COLO668 (cell line): ENCODE measurements at regions not wholly inside any gene's neighbourhood (a gene's known extent, or its start where the extent isn't known, plus 50 kb on each side); places are given as distances from the start of the nearest gene placed in this dataset.
"Not testable (repeated sequence)": the region's sequence is repeated elsewhere in the genome, so short reads cannot be mapped to it uniquely, and the experiment has no call there.

Experiments used
- DNase-seq: peaks from one replicate; lab custom pipeline; 2025; ENCODE audit not compliant: unreplicated experiment; lab: John Stamatoyannopoulos, UW

GRCh38 chr14:106605548-106606448 lies 1079.4 kb downstream of the TMEM121 start:
- peak; percentile 67 for DNase-seq

- no peak for DNase-seq
Measured at GRCh38 chr14:106606936-106607335, 1080.6 kb downstream of the TMEM121 start.

GRCh38 chr14:106610691-106611090 lies 1084.3 kb downstream of the TMEM121 start:
- peak; percentile 58 for DNase-seq

GRCh38 chr14:106613256-106613655 lies 1086.9 kb downstream of the TMEM121 start:
- DNase-seq: no peak

- peak; percentile 86 for DNase-seq
Measured at GRCh38 chr14:106618471-106618951, 1092.1 kb downstream of the TMEM121 start.

GRCh38 chr14:106619606-106620005 lies 1093.2 kb downstream of the TMEM121 start:
- no peak for DNase-seq

- DNase-seq: no peak
Measured at GRCh38 chr14:106620368-106620767, 1094.0 kb downstream of the TMEM121 start.

GRCh38 chr14:106622200-106622745 lies 1095.9 kb downstream of the TMEM121 start:
- DNase-seq: no peak

GRCh38 chr14:106625186-106625585 lies 1098.8 kb downstream of the TMEM121 start:
- no peak for DNase-seq

GRCh38 chr14:106626469-106626868 lies 1100.1 kb downstream of the TMEM121 start:
- not testable (repeated sequence) for DNase-seq

- DNase-seq: peak; percentile 77
Measured at GRCh38 chr14:106626942-106627588, 1100.7 kb downstream of the TMEM121 start.

GRCh38 chr14:106631879-106632278 lies 1105.5 kb downstream of the TMEM121 start:
- no peak for DNase-seq

GRCh38 chr14:106633721-106634120 lies 1107.3 kb downstream of the TMEM121 start:
- no peak for DNase-seq

GRCh38 chr14:106635569-106635968 lies 1109.2 kb downstream of the TMEM121 start:
- no peak for DNase-seq

- peak; percentile 49 for DNase-seq
Measured at GRCh38 chr14:106638786-106639452, 1112.5 kb downstream of the TMEM121 start.

GRCh38 chr14:106642090-106642489 lies 1115.7 kb downstream of the TMEM121 start:
- no peak for DNase-seq

- not testable (repeated sequence) for DNase-seq
Measured at GRCh38 chr14:106642971-106643370, 1116.6 kb downstream of the TMEM121 start.

- DNase-seq: not testable (repeated sequence)
Measured at GRCh38 chr14:106648874-106649273, 1122.5 kb downstream of the TMEM121 start.

- no peak for DNase-seq
Measured at GRCh38 chr14:106651016-106651415, 1124.6 kb downstream of the TMEM121 start.

GRCh38 chr14:106652494-106652893 lies 1126.1 kb downstream of the TMEM121 start:
- DNase-seq: no peak

- DNase-seq: peak; percentile 44
Measured at GRCh38 chr14:106657460-106657859, 1131.1 kb downstream of the TMEM121 start.
